ENCODE measurements at regions not wholly inside any gene's neighbourhood (a gene's known extent, or its start where the extent isn't known, plus 50 kb on each side); places are given as distances from the start of the nearest gene placed in this dataset.
"Not testable (repeated sequence)": the region's sequence is repeated elsewhere in the genome, so short reads cannot be mapped to it uniquely, and the experiment has no call there.

DNA sequence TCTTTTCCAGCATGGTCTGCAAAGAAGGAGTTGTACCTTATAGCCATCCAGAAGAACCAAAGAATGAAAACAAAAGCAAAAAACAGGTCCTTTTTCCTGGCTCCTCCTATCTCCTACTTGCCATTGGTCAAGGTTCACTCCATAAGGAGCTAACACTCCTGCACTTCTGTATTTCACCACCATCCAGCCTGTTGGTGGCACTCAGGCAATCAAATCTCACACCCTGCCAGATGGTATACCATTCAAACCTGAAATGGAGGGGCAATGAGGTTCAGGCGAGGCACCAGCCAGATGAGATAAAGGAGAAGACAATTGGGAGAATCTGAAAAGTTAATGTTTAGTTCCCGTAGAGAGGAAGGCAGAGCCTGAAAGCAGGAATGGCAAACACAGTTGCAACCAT, 203.8 kb downstream of the ALDH8A1 start:
- no peaks in the 10 kb centered on the region for H3K36me3 ChIP-seq
- no peaks in the 10 kb centered on the region for H3K4me1 ChIP-seq
- no peaks in the 10 kb centered on the region for H3K27me3 ChIP-seq
- no peak overlapping the region for H3K4me3 ChIP-seq
- no peak for DNase-seq
- no peak overlapping the region for H3K27ac ChIP-seq
- WGBS, 5 donors, result 83 to 100% (median 86%) methylated on average over 2 of the region's 2 CpGs
- H3K9me3 ChIP-seq, result no peaks in the 10 kb centered on the region
- TF ChIP-seq EP300 (IDR thresholded peaks at IDR 0.05), result no peak
- TF ChIP-seq POLR2AphosphoS5 (IDR thresholded peaks at IDR 0.05), result no peak
- TF ChIP-seq, protein P1, sequence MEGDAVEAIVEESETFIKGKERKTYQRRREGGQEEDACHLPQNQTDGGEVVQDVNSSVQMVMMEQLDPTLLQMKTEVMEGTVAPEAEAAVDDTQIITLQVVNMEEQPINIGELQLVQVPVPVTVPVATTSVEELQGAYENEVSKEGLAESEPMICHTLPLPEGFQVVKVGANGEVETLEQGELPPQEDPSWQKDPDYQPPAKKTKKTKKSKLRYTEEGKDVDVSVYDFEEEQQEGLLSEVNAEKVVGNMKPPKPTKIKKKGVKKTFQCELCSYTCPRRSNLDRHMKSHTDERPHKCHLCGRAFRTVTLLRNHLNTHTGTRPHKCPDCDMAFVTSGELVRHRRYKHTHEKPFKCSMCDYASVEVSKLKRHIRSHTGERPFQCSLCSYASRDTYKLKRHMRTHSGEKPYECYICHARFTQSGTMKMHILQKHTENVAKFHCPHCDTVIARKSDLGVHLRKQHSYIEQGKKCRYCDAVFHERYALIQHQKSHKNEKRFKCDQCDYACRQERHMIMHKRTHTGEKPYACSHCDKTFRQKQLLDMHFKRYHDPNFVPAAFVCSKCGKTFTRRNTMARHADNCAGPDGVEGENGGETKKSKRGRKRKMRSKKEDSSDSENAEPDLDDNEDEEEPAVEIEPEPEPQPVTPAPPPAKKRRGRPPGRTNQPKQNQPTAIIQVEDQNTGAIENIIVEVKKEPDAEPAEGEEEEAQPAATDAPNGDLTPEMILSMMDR (IDR thresholded peaks at IDR 0.05), result no peak
- TF ChIP-seq POLR2A (IDR thresholded peaks at IDR 0.05), result no peak
- intact Hi-C loops (cut with DNase I; ENCODE audit: low total_unique reads), result no loop called here

DNA sequence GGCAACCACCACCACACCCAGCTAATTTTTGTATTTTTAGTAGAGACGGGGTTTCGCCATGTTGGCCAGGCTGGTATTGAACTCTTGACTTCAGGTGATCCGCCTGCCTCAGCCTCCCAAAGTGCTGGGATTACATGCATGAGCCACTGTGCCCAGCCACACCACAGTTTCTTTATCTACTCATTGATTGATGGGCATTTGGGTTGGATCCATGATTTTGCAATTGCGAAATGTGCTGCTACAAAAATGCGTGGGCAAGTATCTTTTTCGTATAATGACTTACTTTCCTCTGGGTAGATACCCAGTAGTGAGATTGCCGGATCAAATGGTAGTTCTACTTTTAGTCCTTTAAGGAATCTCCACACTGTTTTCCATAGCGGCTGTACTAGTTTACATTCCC, 204.7 kb downstream of the ALDH8A1 start:
- H3K9me3 ChIP-seq; H3K4me3 ChIP-seq; intact Hi-C loops (cut with DNase I; ENCODE audit: low total_unique reads); H3K36me3 ChIP-seq; H3K4me1 ChIP-seq; H3K27ac ChIP-seq; DNase-seq; H3K27me3 ChIP-seq: not testable (repeated sequence)
- WGBS, 5 donors, result 90 to 96% (median 93%) methylated on average over 8 of the region's 8 CpGs

DNA sequence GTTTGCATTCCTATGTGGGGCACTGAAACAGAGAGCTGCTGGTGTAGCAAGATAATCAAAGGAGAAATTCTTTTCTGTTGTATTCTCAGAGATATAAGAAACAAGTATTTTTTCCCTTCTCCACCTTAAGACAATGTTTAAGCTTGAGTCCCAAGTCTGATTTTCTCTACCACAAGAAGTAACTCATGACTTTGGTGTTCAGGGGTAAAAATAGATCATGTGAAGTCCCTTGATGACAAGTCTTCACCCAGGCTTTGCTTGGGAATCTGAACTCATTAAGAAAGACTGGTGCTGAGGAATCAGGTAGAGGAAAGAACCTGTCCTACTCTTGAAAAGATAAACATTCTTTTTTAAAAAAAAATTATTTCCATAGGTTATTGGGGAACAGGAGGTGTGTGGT, 205.6 kb downstream of the ALDH8A1 start:
- no peaks in the 10 kb centered on the region for H3K27me3 ChIP-seq
- peaks cover 0 to 15% (median 8%) of the 10 kb centered on the region in 4 donors for H3K4me1 ChIP-seq
- intact Hi-C loops (cut with DNase I; ENCODE audit: low total_unique reads), result no loop called here
- H3K36me3 ChIP-seq, result no peaks in the 10 kb centered on the region
- no peak overlapping the region for H3K27ac ChIP-seq
- no peak for DNase-seq
- H3K9me3 ChIP-seq, result no peaks in the 10 kb centered on the region
- no peak overlapping the region for H3K4me3 ChIP-seq
- TF ChIP-seq, protein P1 (IDR thresholded peaks at IDR 0.05), result no peak
- no peak for TF ChIP-seq EP300 (IDR thresholded peaks at IDR 0.05)
- TF ChIP-seq POLR2A (IDR thresholded peaks at IDR 0.05), result no peak
- TF ChIP-seq POLR2AphosphoS5 (IDR thresholded peaks at IDR 0.05), result no peak

DNA sequence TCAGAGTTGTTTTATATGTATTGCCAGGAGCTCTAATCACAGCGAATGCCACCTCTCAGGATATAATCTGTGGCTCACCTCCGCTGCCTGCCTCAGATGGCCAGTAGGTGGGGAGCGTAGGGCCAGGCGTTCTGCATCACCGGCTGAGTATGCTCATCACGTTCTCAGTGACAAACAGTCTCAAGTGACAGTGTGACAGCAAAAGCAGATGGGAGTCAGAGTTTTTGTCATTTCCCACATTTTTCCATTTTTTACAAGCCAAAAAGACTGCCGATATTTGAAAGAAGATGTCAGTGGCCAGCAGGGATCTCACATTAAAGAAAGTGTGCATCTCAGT, 208.7 kb downstream of the ALDH8A1 start:
- DNase-seq, result no peak
- intact Hi-C loops (cut with DNase I; ENCODE audit: low total_unique reads), result no loop called here
- 68 to 93% (median 85%) methylated on average over 7 of the region's 7 CpGs for WGBS, 5 donors
- H3K4me1 ChIP-seq, result peaks cover 0 to 24% (median 8%) of the 10 kb centered on the region in 4 donors
- H3K27me3 ChIP-seq, result no peaks in the 10 kb centered on the region
- no peak overlapping the region for H3K4me3 ChIP-seq
- H3K27ac ChIP-seq, result no peak overlapping the region
- TF ChIP-seq EP300 (IDR thresholded peaks at IDR 0.05) (no peak), POLR2A (IDR thresholded peaks at IDR 0.05) (no peak), POLR2AphosphoS5 (IDR thresholded peaks at IDR 0.05) (no peak)
- TF ChIP-seq, protein P1 (IDR thresholded peaks at IDR 0.05), result no peak
- no peaks in the 10 kb centered on the region for H3K36me3 ChIP-seq
- no peaks in the 10 kb centered on the region for H3K9me3 ChIP-seq

DNA sequence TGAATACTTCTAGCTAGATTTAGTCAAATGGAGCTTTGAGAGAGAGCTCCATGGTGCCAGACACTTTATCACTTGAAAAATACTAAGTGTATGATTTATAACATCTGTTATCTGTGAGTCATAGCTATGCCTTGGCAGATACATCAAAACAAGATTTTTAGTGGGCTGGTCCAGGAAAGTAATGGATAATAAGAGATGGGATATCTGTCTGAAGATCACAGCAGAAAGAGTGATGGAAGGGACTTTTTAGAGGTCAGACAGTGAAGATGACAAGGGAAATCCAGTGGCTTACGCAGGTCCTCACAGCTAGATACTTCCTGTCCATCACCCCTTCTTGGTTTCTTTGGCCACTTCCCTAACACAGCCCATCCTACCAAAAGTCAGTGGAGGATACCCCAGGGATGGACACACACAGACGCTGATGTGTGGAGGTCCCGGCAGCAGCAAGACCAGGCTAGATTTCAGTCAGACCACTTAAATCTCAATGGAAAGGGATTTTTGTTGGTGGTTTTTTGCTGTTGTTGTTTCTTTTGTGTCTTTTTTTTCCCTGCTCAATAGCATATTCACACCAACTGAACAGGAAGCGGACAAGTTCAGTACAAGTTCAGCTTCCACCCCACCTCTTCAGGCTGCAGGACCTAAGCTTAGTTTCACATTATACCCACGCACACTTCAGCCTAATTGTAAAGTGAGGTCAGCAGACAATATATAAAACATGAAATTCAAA, 209.3 kb downstream of the ALDH8A1 start:
- Histone ChIP-seq H3K9me3 (no peaks in the 10 kb centered on the region), H3K27ac (no peak overlapping the region), H3K36me3 (no peaks in the 10 kb centered on the region), H3K27me3 (no peaks in the 10 kb centered on the region), H3K4me3 (no peak overlapping the region), H3K4me1 (peaks cover 0 to 24% (median 8%) of the 10 kb centered on the region in 4 donors)
- 69 to 85% (median 79%) methylated on average over 5 of the region's 5 CpGs for WGBS, 5 donors
- DNase-seq, result no peak
- intact Hi-C loops (cut with DNase I; ENCODE audit: low total_unique reads), result no loop called here
- TF ChIP-seq POLR2A (IDR thresholded peaks at IDR 0.05), result no peak
- TF ChIP-seq, protein P1 (IDR thresholded peaks at IDR 0.05), result no peak
